Neural cell (in vitro differentiated cells): ENCODE measurements at regions not wholly inside any gene's neighbourhood (a gene's known extent, or its start where the extent isn't known, plus 50 kb on each side); places are given as distances from the start of the nearest gene placed in this dataset.

Source experiments
- CTCF ChIP-seq: fragments of 450-650 bp; IDR thresholded peaks from 2 replicates; pipeline ENCODE4 v1.5.1; 2014; ENCODE audit warnings: antibody characterized with exemption, mild to moderate bottlenecking, moderate library complexity; ENCODE audit not compliant: poor library complexity, severe bottlenecking
- EP300 ChIP-seq: fragments of 450-650 bp; conservative IDR thresholded peaks from 2 replicates; pipeline ENCODE4 v1.6.1; 2014; ENCODE audit warnings: antibody characterized with exemption, mild to moderate bottlenecking, moderate library complexity; ENCODE audit not compliant: poor library complexity, severe bottlenecking
- EZH2 ChIP-seq: fragments of 200-600, 300-800 bp; shearing (Covaris generic), sonication (generic); IDR thresholded peaks from 2 replicates; pipeline ENCODE4 v1.6.1; 2014; ENCODE audit warnings: antibody characterized with exemption, low read length, borderline replicate concordance, mild to moderate bottlenecking; ENCODE audit not compliant: insufficient read depth, poor library complexity, severe bottlenecking
- POLR2AphosphoS5 ChIP-seq: IDR thresholded peaks from 2 replicates; pipeline ENCODE4 v1.6.1; 2012
- RAD21 ChIP-seq: fragments of 450-650 bp; conservative IDR thresholded peaks from 2 replicates; pipeline ENCODE4 v1.6.1; 2014; ENCODE audit warnings: antibody characterized with exemption, mild to moderate bottlenecking, moderate library complexity
- TAF1 ChIP-seq: IDR thresholded peaks from 2 replicates; pipeline ENCODE4 v1.6.1; 2012; ENCODE audit warnings: low read depth

GRCh38 chr1:233777566-233777965 lies 126.9 kb upstream of the SLC35F3 start:
- TF ChIP-seq CTCF, result no peak
- TF ChIP-seq EZH2, result no peak
- TF ChIP-seq POLR2AphosphoS5, result no peak
- TF ChIP-seq EP300, result no peak
- no peak for TF ChIP-seq TAF1
- TF ChIP-seq RAD21, result no peak
